A549 (cell line): ENCODE measurements at regions not wholly inside any gene's neighbourhood (a gene's known extent, or its start where the extent isn't known, plus 50 kb on each side); places are given as distances from the start of the nearest gene placed in this dataset.

Experiments used
- ATAC-seq, 2 experiments: fragments of 200-7000 bp in 1 of 2; fragments of >200 bp in 1 of 2; cut with Nextera tagmentation in 1 of 2; cut with Tn5 transposase in 1 of 2; 3 replicates each; pipeline versions ENCODE4 v1.8.0 to v1.9.1; 2018 to 2020; ENCODE audit warnings: mild to moderate bottlenecking in 1 of 2, moderate library complexity in 1 of 2
- CTCF ChIA-PET: fragments of 300-600 bp; sonication (Branson Sonifier 250); formaldehyde crosslinking; extraction: SDS; loops from one replicate; lab custom pipeline; 2021; ENCODE audit warnings: antibody characterized with exemption, inconsistent platforms; lab: Yijun Ruan, JAX
- POLR2A ChIA-PET: fragments of 350-600 bp; formaldehyde crosslinking; extraction: SDS; loops from one replicate; lab custom pipeline; 2021; ENCODE audit warnings: antibody characterized with exemption, inconsistent platforms; lab: Yijun Ruan, JAX
- DNase-seq, 2 experiments: peaks; one replicate each; pipeline versions ENCODE4 v3.0.0 to v3.0.0-alpha.2; 2011 to 2016; ENCODE audit warnings: low read depth in 1 of 2, low spot score in 1 of 2
- FAIRE-seq: peaks from 2 replicates; lab custom pipeline; 2011; peaks lifted over from hg19 to GRCh38; lab: Jason Lieb, UNC
- H3K27ac ChIP-seq, 2 experiments: fragments of >200 bp; sonication (Bioruptor Twin); formaldehyde crosslinking; 3 replicates each; pipeline ENCODE4 v1.5.1; 2016 to 2017
- H3K4me1 ChIP-seq: fragments of >200 bp; sonication (Bioruptor Twin); formaldehyde crosslinking; 3 replicates; pipeline ENCODE4 v1.6.1; 2016
- H3K4me2 ChIP-seq: fragments of >200 bp; sonication (Bioruptor Twin); formaldehyde crosslinking; 3 replicates; pipeline ENCODE4 v1.6.1; 2016
- H3K4me3 ChIP-seq: fragments of >200 bp; sonication (Bioruptor Twin); formaldehyde crosslinking; 3 replicates; pipeline ENCODE4 v1.5.1; 2016
- H3K9me3 ChIP-seq: fragments of >200 bp; sonication (Bioruptor Twin); formaldehyde crosslinking; 3 replicates; pipeline ENCODE4 v1.6.1; 2016
- ATOH8 ChIP-seq: fragments of 250-450 bp; sonication (Bioruptor Pico); IDR thresholded peaks from 2 replicates; pipeline ENCODE4 v1.5.0; 2020; ENCODE audit warnings: low read depth, mild to moderate bottlenecking, moderate library complexity
- BCL3 ChIP-seq: fragments of >200 bp; sonication (Bioruptor Twin); formaldehyde crosslinking; IDR thresholded peaks from 3 replicates; pipeline ENCODE4 v1.6.1; 2016
- BHLHE40 ChIP-seq: IDR thresholded peaks from 2 replicates; pipeline ENCODE4 v1.6.1; 2012; ENCODE audit warnings: low read depth, low read length, inconsistent platforms
- CHD2 ChIP-seq: fragments of 150-350 bp; IDR thresholded peaks from 2 replicates; pipeline ENCODE4 v1.6.1; 2014; ENCODE audit warnings: low read length; ENCODE audit not compliant: partially characterized antibody
- E2F6 ChIP-seq: IDR thresholded peaks from 2 replicates; pipeline ENCODE4 v1.6.1; 2012; ENCODE audit warnings: low read depth, borderline replicate concordance
- EHF ChIP-seq: fragments of 250-450 bp; sonication (Bioruptor Pico); IDR thresholded peaks from 2 replicates; pipeline ENCODE4 v1.5.0; 2020; ENCODE audit warnings: mild to moderate bottlenecking
- EHMT2 ChIP-seq: fragments of 200-600 bp; sonication (generic); IDR thresholded peaks from 2 replicates; pipeline ENCODE4 v1.6.1; 2016; ENCODE audit warnings: antibody characterized with exemption, low read depth, mild to moderate bottlenecking, moderate library complexity
- ELK1 ChIP-seq: fragments of 150-350 bp; IDR thresholded peaks from 2 replicates; pipeline ENCODE4 v1.6.1; 2014; ENCODE audit warnings: low read depth, mild to moderate bottlenecking, low read length
- EP300 ChIP-seq, 2 experiments: fragments of >200 bp; sonication (Bioruptor Twin); formaldehyde crosslinking; IDR thresholded peaks; 2 replicates in 1 of 2; 3 replicates in 1 of 2; pipeline ENCODE4 v1.6.1; 2016 to 2017
- FOSL2 ChIP-seq, 2 experiments: fragments of 450-650 bp in 1 of 2; fragments of >200 bp in 1 of 2; sonication (Bioruptor Twin) in 1 of 2; formaldehyde crosslinking; IDR thresholded peaks; 2 replicates each; pipeline versions ENCODE4 v1.5.0 to v1.6.1; 2016 to 2020; ENCODE audit warnings: mild to moderate bottlenecking in 1 of 2, moderate library complexity in 1 of 2
- FOXS1 ChIP-seq: fragments of 250-450 bp; sonication (Bioruptor Pico); IDR thresholded peaks from 2 replicates; pipeline ENCODE4 v1.5.0; 2020; ENCODE audit warnings: mild to moderate bottlenecking, moderate library complexity
- HDAC2 ChIP-seq: fragments of 200-600 bp; sonication (generic); IDR thresholded peaks from 2 replicates; pipeline ENCODE4 v1.6.1; 2016
- HEYL ChIP-seq: fragments of 250-450 bp; sonication (Bioruptor Pico); IDR thresholded peaks from 2 replicates; pipeline ENCODE4 v1.8.0; 2021; ENCODE audit warnings: mild to moderate bottlenecking, moderate library complexity
- HOXA7 ChIP-seq: fragments of 250-450 bp; sonication (Bioruptor Pico); IDR thresholded peaks from 2 replicates; pipeline ENCODE4 v1.5.0; 2020; ENCODE audit warnings: mild to moderate bottlenecking, moderate library complexity
- JUN ChIP-seq, 2 experiments: fragments of >200 bp; sonication (Bioruptor Twin); formaldehyde crosslinking; IDR thresholded peaks; 2 replicates in 1 of 2; 3 replicates in 1 of 2; pipeline ENCODE4 v1.6.1; 2016 to 2017
- JUNB ChIP-seq: fragments of >200 bp; sonication (Bioruptor Twin); formaldehyde crosslinking; IDR thresholded peaks from 2 replicates; pipeline ENCODE4 v1.6.1; 2016
- MAZ ChIP-seq: fragments of 150-350 bp; IDR thresholded peaks from 2 replicates; pipeline ENCODE4 v1.6.1; 2014; ENCODE audit warnings: antibody characterized with exemption, low read depth, low read length, borderline replicate concordance
- MYC ChIP-seq: IDR thresholded peaks from 2 replicates; pipeline ENCODE4 v1.6.1; 2012; ENCODE audit warnings: mild to moderate bottlenecking, inconsistent platforms, low read length, improper control_type of control experiment, borderline replicate concordance
- POLR2AphosphoS2 ChIP-seq: conservative IDR thresholded peaks from 2 replicates; pipeline ENCODE4 v1.6.1; 2012; ENCODE audit warnings: low read length, improper control_type of control experiment, inconsistent platforms
- RARB ChIP-seq: fragments of 250-450 bp; sonication (Bioruptor Pico); IDR thresholded peaks from 2 replicates; pipeline ENCODE4 v1.8.0; 2021; ENCODE audit warnings: mild to moderate bottlenecking, moderate library complexity
- RNF2 ChIP-seq: fragments of 200-600 bp; sonication (generic); IDR thresholded peaks from 2 replicates; pipeline ENCODE4 v1.6.1; 2016; ENCODE audit warnings: low read depth, mild to moderate bottlenecking, antibody characterized with exemption, moderate library complexity, borderline replicate concordance
- TP53 ChIP-seq: fragments of 250-450 bp; sonication (Bioruptor Pico); IDR thresholded peaks from 2 replicates; pipeline ENCODE4 v1.5.0; 2021; ENCODE audit warnings: mild to moderate bottlenecking, moderate library complexity
- ZNF302 ChIP-seq: fragments of 250-450 bp; sonication (Bioruptor Pico); IDR thresholded peaks from 2 replicates; pipeline ENCODE4 v1.9.0; 2021; ENCODE audit warnings: inconsistent platforms, mild to moderate bottlenecking, moderate library complexity
- WGBS: methylation state at CpG from one replicate; pipeline ENCODE4 v1.1.6; 2017; ENCODE audit errors: missing lambda C conversion rate; 5-methylcytosine and 5-hydroxymethylcytosine counted together

GRCh38 chr14:87443039-87443438 lies 549.9 kb downstream of the GALC start:
- Histone ChIP-seq H3K27ac (no peak overlapping the region), H3K4me1 (no peaks in the 10 kb centered on the region), H3K9me3 (no peaks in the 10 kb centered on the region), H3K4me2 (no peak overlapping the region), H3K4me3 (no peak overlapping the region)
- ATAC-seq (no peak), FAIRE-seq (no peak)
- 14% methylated on average over 1 of the region's 1 CpG for WGBS
- POLR2A ChIA-PET = no interaction called here
- TF ChIP-seq MYC (no peak), BCL3 (no peak), FOSL2 (IDR thresholded peaks at IDR 0.05) (no peak), FOSL2 (CRISPR knock-in tag; IDR thresholded peaks at IDR 0.05) (no peak), CHD2 (no peak), JUN (IDR thresholded peaks at IDR 0.05) (no peak), HEYL (CRISPR knock-in tag) (no peak), POLR2AphosphoS2 (no peak), HDAC2 (no peak), EP300 (IDR thresholded peaks at IDR 0.05) (no peak), FOXS1 (CRISPR knock-in tag) (no peak), EHF (CRISPR knock-in tag) (no peak), ATOH8 (CRISPR knock-in tag) (no peak)
- TF ChIP-seq, all 56 proteins: peak for 0
- no peak for DNase-seq
- CTCF ChIA-PET = no interaction called here

GRCh38 chr14:87437158-87437557 lies 555.8 kb downstream of the GALC start:
- Histone ChIP-seq H3K9me3 (no peaks in the 10 kb centered on the region), H3K4me3 (no peak overlapping the region), H3K4me1 (no peaks in the 10 kb centered on the region), H3K27ac (no peak overlapping the region), H3K4me2 (no peak overlapping the region)
- CTCF ChIA-PET = no interaction called here
- ATAC-seq = no peak
- TF ChIP-seq ZNF302 (CRISPR knock-in tag) = no peak
- no peak for TF ChIP-seq ATOH8 (CRISPR knock-in tag)
- no peak for TF ChIP-seq HOXA7
- no peak for TF ChIP-seq JUNB
- no peak for TF ChIP-seq TP53 (CRISPR knock-in tag)
- TF ChIP-seq ELK1 = no peak
- no peak for TF ChIP-seq EHMT2
- no peak for TF ChIP-seq RARB (CRISPR knock-in tag)
- no peak for TF ChIP-seq CHD2
- no peak for TF ChIP-seq BHLHE40
- no peak for TF ChIP-seq E2F6
- TF ChIP-seq RNF2 = no peak
- no peak for TF ChIP-seq MAZ
- no peak for DNase-seq
- no peak for FAIRE-seq
- 4% methylated on average over 2 of the region's 2 CpGs for WGBS
- POLR2A ChIA-PET = no interaction called here
